ENCODE measurements at regions not wholly inside any gene's neighbourhood (a gene's known extent, or its start where the extent isn't known, plus 50 kb on each side); places are given as distances from the start of the nearest gene placed in this dataset.

- TF ChIP-seq POLR2A (IDR thresholded peaks at IDR 0.05) (no peak), CTCF (IDR thresholded peaks at IDR 0.05) (no peak)
Measured at GRCh38 chr10:30730306-30730705, 100.8 kb upstream of the LYZL2 start.

Data from lower leg skin (tissue), 3 donors.